ENCODE measurements at regions not wholly inside any gene's neighbourhood (a gene's known extent, or its start where the extent isn't known, plus 50 kb on each side); places are given as distances from the start of the nearest gene placed in this dataset.

DNA sequence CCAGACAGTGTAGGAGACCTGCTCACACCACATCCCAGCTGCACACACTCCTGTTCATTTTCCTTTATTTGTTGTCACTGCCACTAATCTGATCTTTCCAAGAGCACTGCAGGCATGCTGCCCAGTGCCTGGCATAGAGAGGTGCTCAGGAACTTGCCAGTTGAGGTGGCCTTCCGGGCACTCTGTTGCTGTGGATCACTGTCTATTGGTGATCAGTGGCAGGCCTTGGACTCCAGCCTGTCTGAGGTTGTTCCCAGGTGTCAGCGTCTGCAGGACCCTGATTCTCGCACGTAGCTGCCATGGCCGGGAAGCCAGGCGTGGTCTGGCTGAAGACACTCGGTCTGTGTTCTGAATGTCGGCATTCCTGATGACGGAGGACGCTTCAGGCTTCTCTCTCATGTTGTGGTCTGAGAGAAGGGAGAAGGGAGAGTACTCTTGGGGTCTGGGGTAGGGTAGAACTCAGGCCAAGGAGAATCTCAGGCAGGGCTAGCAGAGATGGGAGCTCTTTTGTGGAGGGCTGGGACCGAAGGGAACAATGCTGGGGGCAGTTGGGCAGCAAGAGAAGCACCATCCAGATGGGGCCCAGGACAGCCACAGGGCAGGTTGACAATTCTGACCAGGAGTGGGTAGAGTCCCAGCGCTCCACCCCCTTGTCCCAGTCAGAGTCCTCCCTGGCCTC lies 240.9 kb downstream of the MYCN start:
- DNase-seq = no peak

DNA sequence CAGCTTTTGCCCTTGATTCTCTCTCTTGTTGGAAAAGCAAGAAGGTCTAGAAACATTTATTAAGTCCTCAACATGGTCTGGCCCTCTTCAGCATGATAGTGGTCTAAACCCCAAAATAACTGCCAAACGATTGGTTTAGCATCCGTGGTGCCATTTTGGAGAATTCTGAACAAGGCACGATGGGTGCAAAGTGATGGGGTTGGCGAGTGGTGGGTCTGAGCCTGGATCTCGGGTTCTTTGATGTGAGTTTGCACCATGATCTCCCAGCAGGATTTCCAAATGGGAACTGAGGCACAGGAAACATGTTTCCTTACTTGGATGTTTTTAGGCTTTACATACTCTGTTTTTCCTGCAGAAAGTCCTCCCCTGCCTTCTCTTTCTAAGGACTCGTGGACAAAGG lies 240.3 kb downstream of the MYCN start:
- DNase-seq = no peak

DNA sequence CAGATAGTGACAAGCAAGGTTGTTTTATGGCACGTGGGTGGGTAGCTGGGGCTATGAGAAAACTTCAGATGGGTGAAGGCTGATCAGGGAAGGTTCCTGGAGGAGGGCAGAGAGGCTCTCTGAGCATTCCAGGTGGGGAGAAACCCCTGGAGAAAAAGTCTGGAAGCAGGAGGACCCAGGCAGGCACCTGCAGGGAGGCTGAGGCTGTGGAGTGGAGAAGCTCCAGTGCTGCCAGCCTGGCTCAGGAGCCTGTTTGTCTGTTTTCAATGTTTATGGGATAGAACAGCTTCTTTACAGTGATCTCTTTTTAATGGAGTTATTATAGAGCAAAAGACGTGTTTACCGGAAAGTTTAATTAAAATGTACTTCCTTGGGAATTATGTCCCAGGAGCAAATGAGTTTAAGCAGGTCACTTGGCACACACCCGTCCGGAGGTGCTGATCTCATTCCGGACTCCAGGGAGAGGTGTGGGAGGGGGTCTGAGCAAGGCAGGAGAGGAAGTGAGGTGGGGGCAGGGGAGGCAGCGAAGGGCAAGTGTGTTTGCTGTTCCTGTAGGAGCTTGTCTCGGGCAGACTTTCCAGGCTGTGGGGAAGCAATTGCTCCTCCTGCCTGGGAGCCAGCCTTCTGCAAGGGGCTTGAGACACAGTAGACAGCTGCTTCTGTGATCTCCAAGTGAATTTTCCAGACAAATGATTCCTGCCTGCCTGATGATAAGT lies 239.5 kb downstream of the MYCN start:
- no peak for DNase-seq

DNA sequence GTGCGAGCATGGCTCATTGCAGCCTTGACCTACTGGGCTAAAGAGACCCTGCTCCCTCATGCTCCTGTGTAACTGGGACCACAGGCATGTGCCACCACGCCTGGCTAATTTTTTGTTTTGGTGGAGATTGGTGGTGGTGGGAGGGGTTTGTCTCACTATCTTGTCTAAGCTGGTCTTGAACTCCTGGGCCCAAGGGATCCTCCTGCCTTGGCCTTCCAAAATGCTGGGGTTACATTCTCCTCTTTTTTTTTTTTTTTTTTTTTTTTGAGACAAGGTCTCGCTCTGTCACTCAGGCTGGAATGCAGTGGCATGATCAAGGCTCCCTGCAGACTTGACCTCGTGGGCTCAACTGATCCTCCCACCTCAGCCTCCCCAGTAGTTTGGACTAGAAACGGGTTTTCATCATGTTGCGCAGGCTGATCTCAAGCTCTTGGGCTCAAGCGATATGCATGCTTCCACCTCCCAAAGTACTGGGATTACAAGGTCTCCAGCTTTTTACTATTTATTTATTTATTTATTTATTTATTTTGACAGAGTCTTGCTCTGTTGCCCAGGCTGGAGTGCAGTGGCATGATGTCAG lies 238.3 kb downstream of the MYCN start:
- DNase-seq = no peak

DNA sequence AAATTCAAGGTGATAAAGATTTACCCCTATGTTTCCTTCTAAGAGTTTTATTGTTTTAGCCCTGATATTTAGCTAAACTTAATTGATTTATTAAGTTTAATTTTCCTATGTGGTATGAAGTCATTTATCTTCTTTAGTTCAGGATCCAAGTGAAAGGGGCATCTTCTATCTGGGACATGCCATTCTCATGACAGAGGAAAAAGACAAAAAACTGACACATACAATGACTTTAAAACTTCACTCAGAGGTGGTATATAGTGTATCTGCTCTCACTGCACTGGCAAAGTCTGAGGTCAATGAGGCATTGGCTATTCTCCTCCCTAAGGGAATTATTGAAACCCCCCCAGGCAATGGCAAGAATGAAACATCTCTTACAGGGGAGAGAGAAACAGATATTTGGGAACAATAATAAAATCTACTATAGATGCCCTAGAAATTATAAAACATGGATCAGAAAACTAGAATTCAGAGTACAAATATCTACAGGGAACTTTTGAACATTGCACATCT lies 237.4 kb downstream of the MYCN start:
- no peak for DNase-seq

DNA sequence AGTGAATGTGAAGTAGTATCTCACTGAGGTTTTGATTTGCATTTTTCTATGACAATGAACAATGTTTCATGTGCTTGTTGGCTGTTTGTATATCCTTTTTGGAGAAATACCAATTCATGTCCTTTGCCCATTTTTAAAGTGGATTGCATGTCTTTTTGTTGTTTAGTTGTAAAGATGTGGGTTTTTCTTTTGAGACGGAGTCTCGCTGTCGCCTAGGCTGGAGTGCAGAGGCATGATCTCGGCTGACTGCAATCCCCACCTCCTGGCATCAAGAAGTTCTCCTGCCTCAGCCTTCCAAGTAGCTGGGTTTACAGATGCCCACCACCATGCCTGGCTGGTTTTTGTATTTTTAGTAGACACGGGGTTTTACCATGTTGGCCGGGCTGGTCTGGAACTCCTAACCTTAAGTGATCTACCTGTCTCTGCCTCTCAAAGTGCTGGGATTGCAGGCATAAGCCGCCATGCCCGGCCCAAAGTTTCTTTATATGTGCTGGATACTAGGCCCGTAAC lies 236.7 kb downstream of the MYCN start:
- DNase-seq = no peak

DNA sequence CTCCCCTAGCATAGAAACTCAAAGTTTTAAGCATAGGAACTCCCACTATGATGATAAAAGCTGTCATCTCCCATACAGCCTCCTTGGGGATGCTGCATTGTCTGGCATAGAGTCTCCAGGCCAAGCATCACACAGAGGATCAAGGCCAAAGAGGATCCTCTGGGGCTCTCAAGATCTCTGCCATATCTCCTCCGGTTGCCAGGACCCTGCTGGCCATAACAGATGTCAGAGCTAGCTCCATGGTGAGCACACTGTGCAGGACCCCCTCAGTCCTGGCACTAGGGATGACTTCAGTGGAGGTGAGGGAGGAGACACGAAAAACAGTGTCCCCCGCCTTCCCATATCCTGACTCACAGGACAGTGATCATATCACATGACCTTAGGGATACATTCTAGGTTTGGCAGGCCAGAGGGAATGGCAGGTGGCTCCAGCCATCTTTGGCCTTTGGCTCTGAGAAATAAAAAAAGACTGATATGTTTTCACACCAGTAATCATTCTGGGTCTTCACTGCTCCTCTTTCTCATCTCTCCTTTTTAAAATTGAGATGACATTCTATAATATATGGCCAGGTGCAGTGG lies 235.0 kb downstream of the MYCN start:
- no peak for DNase-seq

DNA sequence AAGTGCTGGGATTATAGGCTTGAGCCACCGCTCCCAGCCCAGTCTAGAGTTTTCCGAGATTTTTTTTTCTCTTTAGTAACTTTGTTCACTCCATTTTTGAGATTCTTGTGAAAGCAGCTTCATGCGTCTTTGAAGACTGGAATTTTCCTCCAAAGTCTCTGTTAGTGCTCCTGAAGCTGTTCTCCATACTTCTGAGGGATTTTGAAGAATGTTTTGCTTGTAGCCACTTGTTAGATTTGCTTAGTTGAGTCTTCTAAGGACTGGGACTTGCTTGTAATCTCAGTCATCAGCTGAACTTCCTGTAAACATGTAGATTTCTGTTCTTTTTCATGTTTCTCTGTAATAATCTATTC lies 234.3 kb downstream of the MYCN start:
- DNase-seq = no peak

DNA sequence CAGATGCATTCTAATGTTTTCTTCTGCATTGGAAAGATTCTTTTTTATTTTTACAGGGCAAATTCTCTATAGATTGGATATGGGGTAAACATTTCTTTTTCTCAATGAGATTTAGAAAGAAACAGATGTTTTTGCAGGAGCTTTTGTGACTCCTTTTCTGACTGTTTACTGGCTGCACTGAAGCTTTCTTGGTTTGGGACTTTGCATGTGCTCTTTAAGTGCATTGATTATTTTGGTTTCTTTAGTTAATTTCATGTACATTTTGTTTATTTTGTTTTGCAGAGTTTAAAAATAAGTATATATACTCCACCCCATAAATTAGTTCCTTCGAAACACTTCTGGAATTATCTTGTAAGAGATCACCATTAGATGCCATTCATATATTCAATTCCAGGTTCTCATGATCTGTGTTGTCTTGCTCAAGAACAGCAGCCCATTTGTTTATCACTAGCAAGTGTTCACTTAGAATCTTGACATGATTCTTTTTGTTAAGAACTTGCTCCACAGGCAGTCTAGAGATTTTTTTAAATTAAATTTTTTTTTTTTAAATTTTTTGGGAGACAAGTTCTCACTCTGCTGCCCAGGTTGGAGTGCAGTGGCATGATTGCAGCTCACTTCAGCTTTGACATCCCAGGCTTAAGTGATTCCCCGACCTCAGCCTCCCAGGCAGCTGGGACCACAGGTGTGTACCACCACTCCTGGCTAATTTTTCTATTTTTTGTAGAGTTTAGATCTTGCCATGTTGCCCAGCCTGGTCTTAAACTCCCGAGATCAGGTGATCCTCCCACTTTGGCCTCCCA lies 233.7 kb downstream of the MYCN start:
- no peak for DNase-seq

DNA sequence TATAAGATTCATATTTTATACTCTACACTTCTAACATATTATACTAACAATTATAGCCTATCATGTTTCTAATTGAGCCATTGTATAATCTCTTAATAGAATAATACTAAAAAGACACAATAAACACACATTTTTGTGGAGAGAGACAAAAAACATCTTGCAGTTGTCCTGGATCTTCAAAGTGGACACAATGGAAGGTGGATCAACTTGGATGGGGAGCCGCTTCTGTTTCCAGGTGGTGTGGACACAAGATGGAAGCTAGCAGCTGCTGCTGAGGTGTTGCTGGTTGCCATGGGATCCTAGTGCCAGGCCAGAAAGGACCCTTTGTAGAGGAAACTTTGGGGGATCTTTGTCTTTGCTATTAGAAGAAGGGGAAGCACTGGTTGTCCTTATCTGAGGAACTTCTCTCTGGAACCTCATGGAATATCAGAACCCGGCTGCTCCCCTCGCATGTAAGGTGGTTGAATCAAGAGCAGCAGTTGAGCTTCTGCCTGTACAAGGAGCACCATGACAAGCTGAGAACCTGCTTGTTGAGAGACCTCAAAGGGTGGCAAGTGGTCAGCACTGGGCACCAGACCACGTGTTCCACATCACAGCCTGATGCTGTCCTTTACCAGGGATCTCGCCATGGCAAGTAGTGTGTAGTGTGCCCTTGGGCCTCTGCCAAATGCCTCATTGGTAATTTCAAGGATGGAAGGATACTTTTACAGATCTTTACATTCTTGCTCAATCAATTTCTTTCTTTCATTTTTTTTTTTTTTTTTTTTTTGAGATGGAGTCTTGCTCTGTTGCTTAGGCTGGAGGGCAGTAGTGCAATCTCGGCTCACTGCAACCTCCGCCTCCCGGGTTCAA lies 232.2 kb downstream of the MYCN start:
- DNase-seq = no peak

DNA sequence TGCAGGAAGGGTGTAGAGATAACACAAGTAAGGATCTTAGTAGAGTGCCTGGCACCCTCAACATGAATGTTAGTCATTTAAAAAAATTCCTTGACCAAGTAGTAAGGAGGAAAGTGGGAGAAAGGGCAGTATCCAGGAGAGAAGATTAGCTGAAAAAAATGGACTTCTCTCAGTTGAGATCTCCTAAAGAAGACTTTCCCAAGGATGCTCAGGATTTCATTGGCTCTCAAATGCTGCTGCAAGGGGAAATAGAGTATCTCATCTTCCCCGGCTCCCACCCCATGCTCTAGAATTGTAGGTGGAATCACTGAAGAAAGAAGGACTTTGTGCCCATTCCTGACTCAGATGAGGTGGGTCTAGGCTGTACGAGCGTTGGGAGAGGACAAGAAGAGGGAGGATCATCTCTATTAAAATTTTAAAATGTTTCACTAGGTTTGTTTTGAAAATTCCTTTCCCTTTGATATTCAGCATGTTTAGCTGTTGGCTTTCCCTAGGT lies 231.1 kb downstream of the MYCN start:
- DNase-seq = no peak

DNA sequence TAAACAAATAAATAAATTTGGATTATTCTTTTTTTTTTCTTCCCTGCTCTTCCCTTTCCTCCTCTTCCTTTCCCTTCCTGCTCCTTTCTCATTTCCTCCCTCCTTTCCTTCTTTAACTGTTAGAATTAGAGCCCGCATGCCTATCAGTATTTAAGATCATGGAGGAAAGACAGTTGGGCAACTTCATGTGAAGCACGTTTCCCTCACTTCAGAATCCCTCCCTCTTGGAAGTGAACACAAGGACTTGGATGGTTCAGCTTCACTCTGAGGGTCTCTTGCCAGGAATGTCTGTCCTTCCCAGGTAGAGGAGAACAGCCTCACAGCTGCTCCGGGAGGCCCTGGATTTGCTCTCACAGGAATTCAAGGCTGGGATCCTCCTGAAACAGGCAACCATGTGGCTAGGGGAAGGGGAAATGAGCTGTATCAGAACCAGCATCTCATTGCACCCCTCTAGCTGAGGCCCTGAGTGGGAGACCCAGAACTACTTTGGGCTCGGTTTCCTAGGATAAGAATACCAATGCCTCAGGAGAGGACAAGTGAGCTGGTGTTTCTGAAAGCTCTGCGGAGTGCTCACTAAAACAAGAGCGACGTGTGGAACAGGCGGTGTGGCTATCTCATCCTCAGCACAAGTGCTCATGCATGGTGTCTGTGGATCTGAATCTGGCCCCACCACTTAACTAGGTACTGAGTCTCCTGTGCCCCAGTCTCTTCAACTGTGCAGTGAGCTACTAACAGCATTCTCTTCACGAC lies 230.5 kb downstream of the MYCN start:
- no peak for DNase-seq

DNA sequence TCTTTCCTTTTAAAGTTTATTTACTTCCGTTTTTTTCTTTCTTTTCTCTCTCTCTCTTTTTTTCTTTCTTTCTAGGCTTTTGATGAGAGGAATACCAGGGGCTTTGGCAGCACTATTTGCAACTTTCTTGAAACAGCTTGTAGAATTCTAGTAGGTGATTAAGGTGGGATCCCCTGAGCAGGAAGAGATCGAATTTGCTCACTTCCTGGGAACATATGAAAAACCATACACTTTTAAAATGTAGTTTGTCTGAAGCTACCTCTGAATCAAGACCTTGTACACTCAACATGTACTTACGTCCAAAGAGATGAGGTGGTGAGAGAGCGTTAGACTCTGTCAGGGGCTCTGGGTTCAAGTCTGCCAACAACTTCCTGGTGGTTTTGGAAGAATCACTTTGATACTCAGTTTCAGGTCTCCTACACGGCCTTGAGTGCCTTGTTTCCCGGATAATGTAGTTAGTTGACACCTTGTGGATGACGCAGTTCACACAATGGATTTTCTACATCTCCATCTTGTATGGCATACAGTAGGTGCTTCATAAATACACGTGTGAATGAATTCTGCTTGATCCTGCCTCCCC lies 229.1 kb downstream of the MYCN start:
- no peak for DNase-seq

DNA sequence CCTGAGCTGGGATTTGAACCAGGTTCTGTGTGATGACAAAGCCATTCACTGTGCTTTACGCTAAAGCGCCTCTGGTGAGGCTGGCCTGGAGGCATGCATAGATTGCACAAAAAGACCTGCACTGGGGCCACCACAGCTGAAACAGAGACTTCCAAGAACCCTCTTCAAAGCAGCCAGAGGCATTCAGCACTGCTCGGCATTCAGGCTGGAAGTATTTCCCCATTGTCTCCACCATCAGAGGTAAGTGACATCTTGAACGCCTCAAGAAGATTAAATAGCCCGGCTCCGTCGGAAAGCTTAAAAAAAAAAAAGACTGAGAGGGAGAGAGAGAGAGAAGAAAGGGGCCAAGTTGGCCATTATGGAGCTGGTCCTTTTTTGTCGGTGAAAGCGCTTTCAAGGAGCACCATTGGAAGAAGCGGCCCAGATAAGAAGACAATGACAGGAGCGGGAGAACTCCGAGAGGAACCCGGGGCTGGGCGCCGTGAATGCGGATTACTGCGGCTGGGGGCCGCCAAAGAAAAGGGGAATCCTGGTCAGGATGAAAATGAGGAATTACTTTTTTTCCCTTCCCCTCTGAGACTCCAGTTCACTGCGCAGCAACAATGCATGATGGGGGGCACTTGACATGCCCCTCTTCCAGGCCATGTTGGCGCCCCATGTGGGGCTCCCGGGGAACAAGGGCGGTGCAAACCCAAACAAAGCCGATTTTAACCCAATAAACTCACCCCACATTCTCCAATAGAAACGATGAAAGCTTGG lies 228.3 kb downstream of the MYCN start:
- DNase-seq = no peak

DNA sequence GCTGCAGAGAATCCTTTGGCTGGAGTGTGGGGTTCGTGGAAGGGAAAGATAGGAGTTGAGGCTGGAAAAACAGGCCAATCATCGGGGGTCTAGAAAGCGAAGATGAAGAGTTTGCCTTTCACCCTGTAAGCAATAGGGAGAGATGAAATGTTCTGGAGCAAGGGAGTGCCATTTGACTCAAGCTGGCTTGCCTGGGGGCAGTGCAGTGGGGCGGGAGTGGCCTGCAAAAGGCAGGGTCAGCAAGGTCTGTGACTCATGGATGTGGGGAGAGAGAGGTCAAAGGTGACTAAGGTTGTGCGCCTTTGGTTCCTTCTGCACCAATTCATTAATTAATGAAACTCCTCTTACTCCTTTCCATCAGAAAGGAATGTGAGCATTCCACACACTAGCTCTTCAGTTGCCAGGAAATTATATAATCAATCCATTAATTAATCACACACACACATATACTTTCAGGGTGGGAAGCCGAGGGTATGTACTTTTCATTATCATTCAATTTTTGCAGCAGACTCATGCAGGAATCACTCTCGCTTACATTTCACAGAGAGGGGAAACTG lies 227.6 kb downstream of the MYCN start:
- DNase-seq = no peak

DNA sequence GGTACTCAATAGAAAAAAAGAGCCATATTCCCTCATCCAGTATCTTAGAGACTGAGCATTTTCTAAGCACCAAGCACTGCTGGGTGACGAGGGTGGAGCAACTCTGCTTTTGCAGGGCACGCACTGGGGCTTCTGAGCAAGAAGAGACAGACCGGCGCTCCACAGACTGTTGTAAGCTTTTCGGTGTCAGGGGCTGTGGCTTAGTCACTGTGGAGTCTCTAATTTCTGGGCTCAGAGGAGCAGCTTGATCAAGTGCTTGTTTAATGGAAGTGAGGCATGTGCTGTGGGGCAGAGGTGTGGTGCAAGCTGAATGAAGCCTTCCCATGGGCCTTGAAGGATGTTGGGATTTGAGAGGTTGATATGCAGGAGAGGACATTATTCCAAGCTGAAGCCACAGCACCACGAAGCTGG lies 227.1 kb downstream of the MYCN start:
- no peak for DNase-seq

DNA sequence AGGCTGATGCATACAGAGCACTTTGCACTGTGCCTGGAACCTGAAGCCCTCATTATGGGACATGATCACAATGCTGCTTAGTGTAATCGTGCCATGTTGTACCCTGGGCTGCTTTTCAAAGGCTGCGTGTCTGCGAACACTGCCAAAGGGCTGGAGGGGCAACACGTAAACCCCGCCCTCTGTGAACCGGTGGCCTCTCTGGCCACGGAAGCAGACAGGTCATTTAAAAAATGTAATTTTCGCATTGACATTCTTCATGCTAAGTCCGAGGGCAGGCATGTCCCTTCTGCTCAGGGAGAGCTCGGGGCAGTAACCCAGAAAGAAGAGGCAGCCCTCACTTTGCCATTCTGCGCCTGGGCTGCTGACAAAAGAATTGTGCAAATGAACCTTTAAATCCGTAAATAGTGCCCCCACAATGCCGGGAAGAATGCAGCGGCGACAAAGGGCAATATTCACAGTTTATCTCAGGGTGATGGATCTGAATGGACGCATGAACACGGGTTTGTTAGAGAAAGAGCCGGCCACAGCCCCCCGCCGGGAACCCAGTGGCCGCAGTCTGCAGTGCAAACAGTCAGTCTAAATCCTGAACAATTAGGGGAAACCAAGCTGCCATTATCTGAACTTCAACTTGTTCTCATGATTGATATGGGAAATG lies 226.1 kb downstream of the MYCN start:
- DNase-seq = no peak

DNA sequence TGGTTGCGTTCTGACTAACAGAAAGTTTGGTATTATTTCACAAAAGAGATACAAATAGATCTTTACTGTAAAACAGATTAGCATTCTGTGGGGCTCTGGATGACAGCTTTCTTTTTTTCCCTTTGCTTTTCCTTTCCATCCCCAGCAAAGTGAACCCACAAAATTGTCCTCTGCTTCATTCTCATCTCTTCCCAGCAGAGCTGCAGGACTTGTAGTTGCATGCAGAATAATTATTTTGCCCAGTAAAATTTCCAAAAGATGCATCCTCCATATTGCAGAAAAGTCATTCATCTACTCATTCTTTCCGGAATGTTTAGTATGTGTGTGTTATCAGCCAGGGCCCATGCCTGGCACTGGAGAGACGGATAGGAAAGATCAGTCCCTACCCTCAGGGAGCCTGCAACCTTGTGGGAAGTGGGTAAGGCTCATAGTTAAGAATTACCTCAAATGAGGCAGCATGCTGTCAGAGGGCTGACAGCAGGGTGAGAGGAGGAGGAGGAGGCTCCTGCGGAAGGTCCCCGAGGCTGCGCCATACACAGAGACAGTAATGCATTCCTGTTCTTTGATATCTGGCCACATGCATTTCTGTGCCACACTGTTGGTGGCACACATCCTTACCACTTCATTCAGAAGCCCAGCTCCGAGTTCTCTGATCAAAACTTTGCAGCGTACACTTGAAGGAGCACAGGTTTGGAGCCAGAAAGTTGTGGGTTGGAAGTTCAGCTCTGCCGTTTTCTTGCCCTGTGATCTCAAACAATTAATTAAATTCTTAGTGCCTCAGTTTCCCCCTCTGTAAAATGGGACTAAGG lies 225.4 kb downstream of the MYCN start:
- no peak for DNase-seq

Measured in midbrain (tissue), 1 donor.